H1 (cell line): ENCODE measurements at regions not wholly inside any gene's neighbourhood (a gene's known extent, or its start where the extent isn't known, plus 50 kb on each side); places are given as distances from the start of the nearest gene placed in this dataset.

Source experiments
- CTCF ChIA-PET: fragments of 300-600 bp; sonication (Branson Sonifier 250); formaldehyde crosslinking; loops from one replicate; lab custom pipeline; 2021; ENCODE audit not compliant: partially characterized antibody; lab: Charles Lee
- POLR2A ChIA-PET: fragments of 300-600 bp; sonication (Branson Sonifier 250); formaldehyde crosslinking; loops from one replicate; lab custom pipeline; 2021; ENCODE audit warnings: inconsistent platforms; ENCODE audit not compliant: partially characterized antibody; lab: Charles Lee
- DNase-seq, 2 experiments: peaks; one replicate each; pipeline versions ENCODE4 v3.0.0 to v3.0.0-alpha.2; 2010 to 2022; ENCODE audit warnings: low spot score in 2 of 2, low read depth in 1 of 2, mixed read lengths in 1 of 2
- FAIRE-seq: peaks from 2 replicates; lab custom pipeline; 2011; peaks lifted over from hg19 to GRCh38; lab: Jason Lieb, UNC
- H2AFZ ChIP-seq: 2 replicates; pipeline ENCODE4 v1.8.1; 2012; ENCODE audit warnings: low read length, inconsistent platforms
- H2AK5ac ChIP-seq: 2 replicates; pipeline ENCODE4 v1.6.1; 2013; ENCODE audit warnings: low read depth, low read length
- H2BK120ac ChIP-seq: replicated peaks from 2 replicates; pipeline ENCODE3; 2013; ENCODE audit warnings: low read depth, low read length, inconsistent platforms
- H2BK12ac ChIP-seq: 2 replicates; pipeline ENCODE4 v1.6.1; 2013; ENCODE audit warnings: low read depth, low read length
- H2BK15ac ChIP-seq: 2 replicates; pipeline ENCODE4 v1.6.1; 2013; ENCODE audit warnings: low read length
- H2BK20ac ChIP-seq: 2 replicates; pipeline ENCODE4 v1.6.1; 2013; ENCODE audit warnings: low read length
- H2BK5ac ChIP-seq: 2 replicates; pipeline ENCODE4 v1.6.1; 2013; ENCODE audit warnings: low read depth, low read length
- H3K14ac ChIP-seq: 2 replicates; pipeline ENCODE4 v1.6.1; 2013; ENCODE audit warnings: inconsistent platforms; ENCODE audit not compliant: insufficient read length
- H3K18ac ChIP-seq: 2 replicates; pipeline ENCODE4 v1.6.1; 2013; ENCODE audit warnings: low read length; ENCODE audit errors: extremely low read depth
- H3K23ac ChIP-seq: 2 replicates; pipeline ENCODE4 v1.6.1; 2013; ENCODE audit warnings: inconsistent platforms; ENCODE audit not compliant: insufficient read length
- H3K23me2 ChIP-seq: 2 replicates; pipeline ENCODE4 v1.6.1; 2013; ENCODE audit warnings: low read depth, low read length
- H3K27ac ChIP-seq: 2 replicates; pipeline ENCODE4 v1.6.1; 2011; ENCODE audit warnings: low read depth, low read length, inconsistent platforms
- H3K27me3 ChIP-seq, 4 experiments: replicated peaks in 1 of 4; 1 replicate in 1 of 4; 2 replicates in 3 of 4; pipeline versions ENCODE4 v1.6.1 to v1.8.1; 2011 to 2013; ENCODE audit warnings: low read length in 3 of 4, mild to moderate bottlenecking in 3 of 4, inconsistent platforms in 2 of 4, mixed read lengths in 2 of 4, moderate library complexity in 1 of 4; ENCODE audit not compliant: control insufficient read depth in 3 of 4, insufficient read depth in 3 of 4; ENCODE audit errors: extremely low read depth in 1 of 4
- H3K36me3 ChIP-seq, 4 experiments: 2 replicates each; pipeline versions ENCODE4 v1.6.1 to v1.8.1; 2011 to 2013; ENCODE audit warnings: mild to moderate bottlenecking in 4 of 4, low read length in 3 of 4, moderate library complexity in 2 of 4, control low read depth in 1 of 4, inconsistent platforms in 1 of 4; ENCODE audit not compliant: insufficient read depth in 4 of 4, control insufficient read depth in 2 of 4
- H3K4ac ChIP-seq: replicated peaks from 2 replicates; pipeline ENCODE3; 2013; ENCODE audit warnings: low read length, low read depth, mixed read lengths, inconsistent platforms; ENCODE audit not compliant: insufficient read length
- H3K4me1 ChIP-seq, 4 experiments: replicated peaks in 1 of 4; 1 replicate in 1 of 4; 2 replicates in 3 of 4; pipeline versions ENCODE4 v1.6.1 to v1.8.1; 2011 to 2013; ENCODE audit warnings: low read length in 3 of 4, inconsistent platforms in 2 of 4, mixed read lengths in 1 of 4; ENCODE audit not compliant: insufficient read depth in 4 of 4, control insufficient read depth in 3 of 4
- H3K4me2 ChIP-seq, 2 experiments: 2 replicates each; pipeline versions ENCODE4 v1.6.1 to v1.8.1; 2011 to 2013; ENCODE audit warnings: low read depth in 2 of 2, low read length in 2 of 2, control low read depth in 1 of 2, inconsistent platforms in 1 of 2, mild to moderate bottlenecking in 1 of 2; ENCODE audit not compliant: insufficient read depth in 1 of 2
- H3K4me3 ChIP-seq, 4 experiments: fragments of 200-600, 300-600 bp in 1 of 4; sonication (generic), shearing (Covaris generic), sonication (Bioruptor Twin) in 1 of 4; 2 replicates each; pipeline versions ENCODE4 v1.5.1 to v1.8.1; 2011 to 2016; ENCODE audit warnings: low read length in 4 of 4, low read depth in 3 of 4, control low read depth in 2 of 4, inconsistent platforms in 2 of 4, mild to moderate bottlenecking in 2 of 4, mixed read lengths in 1 of 4, moderate library complexity in 1 of 4; ENCODE audit not compliant: insufficient read depth in 2 of 4; ENCODE audit errors: extremely low read depth in 1 of 4
- H3K56ac ChIP-seq: replicated peaks from 2 replicates; pipeline ENCODE3; 2013; ENCODE audit warnings: low read depth, mild to moderate bottlenecking, mixed read lengths, low read length, inconsistent platforms; ENCODE audit not compliant: insufficient read length
- H3K79me1 ChIP-seq: 2 replicates; pipeline ENCODE4 v1.6.1; 2013; ENCODE audit warnings: low read depth, low read length, control low read depth
- H3K79me2 ChIP-seq, 2 experiments: 2 replicates each; pipeline versions ENCODE4 v1.6.1 to v1.8.1; 2012 to 2013; ENCODE audit warnings: low read length in 2 of 2, mild to moderate bottlenecking in 2 of 2, inconsistent platforms in 1 of 2; ENCODE audit not compliant: insufficient read depth in 2 of 2, control insufficient read depth in 1 of 2
- H3K9ac ChIP-seq, 4 experiments: replicated peaks in 1 of 4; 1 replicate in 1 of 4; 2 replicates in 3 of 4; pipeline versions ENCODE4 v1.6.1 to v1.8.1; 2011 to 2013; ENCODE audit warnings: low read depth in 3 of 4, low read length in 3 of 4, control low read depth in 2 of 4, mild to moderate bottlenecking in 2 of 4, moderate library complexity in 2 of 4, inconsistent platforms in 1 of 4; ENCODE audit errors: extremely low read depth in 1 of 4
- H3K9me3 ChIP-seq, 2 experiments: 2 replicates each; pipeline versions ENCODE4 v1.6.1 to v1.8.1; 2012 to 2013; ENCODE audit warnings: mild to moderate bottlenecking in 2 of 2, moderate library complexity in 2 of 2, control low read depth in 1 of 2, inconsistent platforms in 1 of 2, low read depth in 1 of 2, low read length in 1 of 2, mixed read lengths in 1 of 2; ENCODE audit not compliant: insufficient read depth in 2 of 2
- H4K20me1 ChIP-seq, 2 experiments: replicated peaks in 1 of 2; 2 replicates each; pipeline versions ENCODE3 to v1.8.1; 2011 to 2013; ENCODE audit warnings: inconsistent platforms in 2 of 2, low read length in 2 of 2, mild to moderate bottlenecking in 1 of 2; ENCODE audit not compliant: insufficient read depth in 2 of 2, control insufficient read depth in 1 of 2
- H4K5ac ChIP-seq: 2 replicates; pipeline ENCODE4 v1.6.1; 2013; ENCODE audit warnings: low read length, low read depth, mixed read lengths, inconsistent platforms; ENCODE audit not compliant: insufficient read length
- H4K8ac ChIP-seq: 2 replicates; pipeline ENCODE4 v1.8.0; 2013; ENCODE audit warnings: mild to moderate bottlenecking, moderate library complexity, low read length, inconsistent platforms; ENCODE audit not compliant: insufficient read depth; ENCODE audit errors: extremely low read depth
- H4K91ac ChIP-seq: replicated peaks from 2 replicates; pipeline ENCODE3; 2013; ENCODE audit warnings: low read length, mixed read lengths, inconsistent platforms; ENCODE audit not compliant: insufficient read length
- BACH1 ChIP-seq: IDR thresholded peaks from 2 replicates; pipeline ENCODE4 v1.6.1; 2012; ENCODE audit warnings: low read length, improper control_type of control experiment
- CBX5 ChIP-seq: fragments of 300-800, 300-1000 bp; sonication (generic); IDR thresholded peaks from 2 replicates; pipeline ENCODE4 v1.7.1; 2016; ENCODE audit warnings: antibody characterized with exemption, low read length, low read depth
- CREB1 ChIP-seq: IDR thresholded peaks from 2 replicates; pipeline ENCODE4 v1.6.1; 2012; ENCODE audit warnings: inconsistent platforms
- POLR2AphosphoS5 ChIP-seq: IDR thresholded peaks from 2 replicates; pipeline ENCODE4 v1.6.1; 2011; ENCODE audit warnings: low read depth, low read length
- SP1 ChIP-seq: IDR thresholded peaks from 2 replicates; pipeline ENCODE4 v1.6.1; 2011; ENCODE audit warnings: low read depth, low read length
- SRF ChIP-seq: IDR thresholded peaks from 2 replicates; pipeline ENCODE4 v1.6.1; 2011; ENCODE audit warnings: mild to moderate bottlenecking, low read depth, low read length, moderate library complexity
- TAF7 ChIP-seq: optimal IDR thresholded peaks from 2 replicates; pipeline ENCODE3; 2011; ENCODE audit warnings: low read depth, mild to moderate bottlenecking, inconsistent platforms, low read length, moderate library complexity, borderline replicate concordance
- YY1 ChIP-seq: IDR thresholded peaks from 2 replicates; pipeline ENCODE4 v1.6.1; 2011; ENCODE audit warnings: low read depth, mild to moderate bottlenecking, low read length
- WGBS, 2 experiments: shearing (Covaris generic) in 1 of 2; methylation state at CpG; one replicate each; pipeline versions ENCODE4 v1.1.6 to v1.1.7; 2013 to 2015; ENCODE audit warnings: low lambda C conversion rate in 2 of 2, mixed read lengths in 2 of 2, inconsistent platforms in 1 of 2, low coverage in 1 of 2, missing lambda C conversion rate in 1 of 2; ENCODE audit not compliant: insufficient replicate concordance in 2 of 2, insufficient coverage in 1 of 2, insufficient read length in 1 of 2; ENCODE audit errors: extremely low coverage in 1 of 2, missing lambda C conversion rate in 1 of 2; 5-methylcytosine and 5-hydroxymethylcytosine counted together

- Histone ChIP-seq H4K20me1 (no peaks in the 10 kb centered on the region), H3K18ac (no peak overlapping the region), H3K9ac (no peak overlapping the region), H2BK12ac (no peak overlapping the region), H4K5ac (no peak overlapping the region), H4K91ac (no peak overlapping the region), H3K27ac (no peak overlapping the region), H3K9me3 (peaks cover 2% of the 10 kb centered on the region in 2 experiments; a peak in 1 of 4 replicates), H3K4me1 (no peaks in the 10 kb centered on the region), H3K23me2 (no peaks in the 10 kb centered on the region), H2BK5ac (no peak overlapping the region), H2AK5ac (no peak overlapping the region), H3K27me3 (no peaks in the 10 kb centered on the region), H3K79me2 (no peaks in the 10 kb centered on the region), H3K79me1 (no peaks in the 10 kb centered on the region), H4K8ac (no peak overlapping the region), H3K36me3 (no peaks in the 10 kb centered on the region), H3K4ac (no peak overlapping the region), H2BK20ac (no peak overlapping the region), H2AFZ (no peak overlapping the region), H3K56ac (no peak overlapping the region), H3K4me2 (no peak overlapping the region), H2BK120ac (no peak overlapping the region), H3K14ac (no peak overlapping the region), H3K23ac (no peak overlapping the region), H2BK15ac (no peak overlapping the region), H3K4me3 (no peak overlapping the region)
- ChIA-PET POLR2A (no interaction called here), CTCF (interaction anchor here (1.2 to 1.4 kb wide), 2 partner anchors 234 to 240 kb away, joined by 3 to 4 read pairs; no protein-coding TSS in a partner anchor)
- FAIRE-seq (no peak), DNase-seq (no peak)
- 84% methylated on average over 2 of the region's 2 CpGs; no CpG with 5 or more reads in 1 of the 2 experiments for WGBS, 2 experiments
- no peak for TF ChIP-seq BACH1
- no peak for TF ChIP-seq CBX5
- TF ChIP-seq POLR2AphosphoS5, result no peak
- TF ChIP-seq SP1, result no peak
- no peak for TF ChIP-seq YY1
- no peak for TF ChIP-seq SRF
- TF ChIP-seq CREB1, result no peak
- no peak for TF ChIP-seq TAF7
These were observed 165.1 kb upstream of the PCSK2 start for GRCh38 chr20:17061715-17062114.
